Esophagus muscularis mucosa (tissue), 4 donors: ENCODE measurements at regions not wholly inside any gene's neighbourhood (a gene's known extent, or its start where the extent isn't known, plus 50 kb on each side); places are given as distances from the start of the nearest gene placed in this dataset.

Experiments used
- EP300 ChIP-seq: sonication (generic); formaldehyde crosslinking; IDR thresholded peaks from one replicate; pipeline ENCODE4 v1.6.1; 2017; ENCODE audit warnings: antibody characterized with exemption
- POLR2A ChIP-seq: fragments of 450-650 bp; IDR thresholded peaks from one replicate; pipeline ENCODE4 v1.6.1; 2017; ENCODE audit warnings: antibody characterized with exemption, moderate library complexity, mild to moderate bottlenecking, low read depth
- POLR2AphosphoS5 ChIP-seq, 2 donors: sonication (generic); formaldehyde crosslinking; IDR thresholded peaks; one replicate each; pipeline ENCODE4 v1.6.1; 2017; ENCODE audit warnings: antibody characterized with exemption in 2 of 2
- TF ChIP-seq, protein P1 (sequence below), 3 experiments: fragments of 200-600 bp in 2 of 3; fragments of 450-650 bp in 1 of 3; sonication (generic) in 2 of 3; IDR thresholded peaks; one replicate each; pipeline ENCODE4 v1.5.1; 2017 to 2019; ENCODE audit warnings: antibody characterized with exemption in 3 of 3, mild to moderate bottlenecking in 2 of 3, moderate library complexity in 1 of 3

DNA sequence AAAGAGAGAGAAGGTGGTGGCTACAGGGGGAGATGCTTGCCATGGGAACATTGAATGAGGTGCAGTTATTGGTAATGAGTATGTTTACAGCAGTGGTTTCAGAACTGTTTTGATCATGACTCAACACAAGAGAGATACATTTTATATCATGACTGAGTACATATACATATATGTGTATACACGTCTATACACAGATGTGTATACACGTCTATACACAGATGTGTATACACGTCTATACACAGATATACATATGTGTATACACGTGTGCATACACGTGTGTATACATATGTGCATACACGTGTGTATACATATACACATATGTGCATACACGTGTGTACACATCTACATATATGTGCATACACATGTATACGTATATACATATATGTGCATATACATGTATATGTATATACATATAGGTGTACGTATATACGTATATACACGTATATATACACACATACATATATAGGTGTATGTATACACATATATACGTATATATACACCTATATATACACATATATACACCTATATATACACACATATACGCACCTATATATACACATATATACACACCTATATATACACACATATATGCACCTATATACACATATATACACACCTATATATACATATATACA is 518.5 kb downstream of the TSN start:
- TF ChIP-seq, protein P1, sequence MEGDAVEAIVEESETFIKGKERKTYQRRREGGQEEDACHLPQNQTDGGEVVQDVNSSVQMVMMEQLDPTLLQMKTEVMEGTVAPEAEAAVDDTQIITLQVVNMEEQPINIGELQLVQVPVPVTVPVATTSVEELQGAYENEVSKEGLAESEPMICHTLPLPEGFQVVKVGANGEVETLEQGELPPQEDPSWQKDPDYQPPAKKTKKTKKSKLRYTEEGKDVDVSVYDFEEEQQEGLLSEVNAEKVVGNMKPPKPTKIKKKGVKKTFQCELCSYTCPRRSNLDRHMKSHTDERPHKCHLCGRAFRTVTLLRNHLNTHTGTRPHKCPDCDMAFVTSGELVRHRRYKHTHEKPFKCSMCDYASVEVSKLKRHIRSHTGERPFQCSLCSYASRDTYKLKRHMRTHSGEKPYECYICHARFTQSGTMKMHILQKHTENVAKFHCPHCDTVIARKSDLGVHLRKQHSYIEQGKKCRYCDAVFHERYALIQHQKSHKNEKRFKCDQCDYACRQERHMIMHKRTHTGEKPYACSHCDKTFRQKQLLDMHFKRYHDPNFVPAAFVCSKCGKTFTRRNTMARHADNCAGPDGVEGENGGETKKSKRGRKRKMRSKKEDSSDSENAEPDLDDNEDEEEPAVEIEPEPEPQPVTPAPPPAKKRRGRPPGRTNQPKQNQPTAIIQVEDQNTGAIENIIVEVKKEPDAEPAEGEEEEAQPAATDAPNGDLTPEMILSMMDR (IDR thresholded peaks at IDR 0.05), result no peak
- TF ChIP-seq POLR2A (no peak), POLR2AphosphoS5 (IDR thresholded peaks at IDR 0.05) (no peak), EP300 (no peak)
